HG03520 (cell line): ENCODE measurements at regions not wholly inside any gene's neighbourhood (a gene's known extent, or its start where the extent isn't known, plus 50 kb on each side); places are given as distances from the start of the nearest gene placed in this dataset.
A peak's percentile ranks its signal among the peaks of the same experiment; 100 is the strongest.

ENCODE experiments used
- ATAC-seq: cut with Tn5 transposase; IDR thresholded peaks from one replicate; pipeline ENCODE4 v1.9.1; 2021; ENCODE audit warnings: mild to moderate bottlenecking, moderate library complexity; ENCODE audit not compliant: unreplicated experiment

GRCh38 chr2:137729305-137729704 is 235.0 kb upstream of the HNMT start:
- no peak for ATAC-seq

- ATAC-seq = no peak
These were observed 226.7 kb upstream of the HNMT start for GRCh38 chr2:137737559-137737958.

- ATAC-seq = no peak
These were observed 222.4 kb upstream of the HNMT start for GRCh38 chr2:137741784-137742362.

GRCh38 chr2:137747509-137747908 is 216.8 kb upstream of the HNMT start:
- ATAC-seq = no peak

GRCh38 chr2:137748533-137748932 is 215.7 kb upstream of the HNMT start:
- ATAC-seq = no peak

GRCh38 chr2:137764646-137765045 is 199.6 kb upstream of the HNMT start:
- no peak for ATAC-seq

- ATAC-seq = no peak
These were observed 194.9 kb upstream of the HNMT start for GRCh38 chr2:137769406-137769805.

GRCh38 chr2:137770166-137770565 is 194.1 kb upstream of the HNMT start:
- ATAC-seq = no peak

- ATAC-seq = peak; percentile 61
These were observed 193.2 kb upstream of the HNMT start for GRCh38 chr2:137771064-137771463.

GRCh38 chr2:137772451-137772850 is 191.8 kb upstream of the HNMT start:
- ATAC-seq = no peak

- no peak for ATAC-seq
These were observed 188.7 kb upstream of the HNMT start for GRCh38 chr2:137775529-137775928.

GRCh38 chr2:137776697-137777096 is 187.6 kb upstream of the HNMT start:
- ATAC-seq = no peak

GRCh38 chr2:137797641-137798040 is 166.6 kb upstream of the HNMT start:
- ATAC-seq = no peak

GRCh38 chr2:137799600-137799999 is 164.7 kb upstream of the HNMT start:
- no peak for ATAC-seq

GRCh38 chr2:137800386-137800785 is 163.9 kb upstream of the HNMT start:
- ATAC-seq = no peak

GRCh38 chr2:137801228-137801627 is 163.0 kb upstream of the HNMT start:
- ATAC-seq = no peak

GRCh38 chr2:137802038-137802437 is 162.2 kb upstream of the HNMT start:
- no peak for ATAC-seq

GRCh38 chr2:137806068-137806805 is 158.0 kb upstream of the HNMT start:
- ATAC-seq = no peak

GRCh38 chr2:137809252-137809651 is 155.0 kb upstream of the HNMT start:
- ATAC-seq = no peak

- no peak for ATAC-seq
These were observed 154.4 kb upstream of the HNMT start for GRCh38 chr2:137809837-137810236.

- no peak for ATAC-seq
These were observed 151.8 kb upstream of the HNMT start for GRCh38 chr2:137812517-137812916.

GRCh38 chr2:137813176-137813575 is 151.1 kb upstream of the HNMT start:
- ATAC-seq = no peak

- ATAC-seq = no peak
These were observed 147.2 kb upstream of the HNMT start for GRCh38 chr2:137817058-137817457.
